ENCODE measurements at regions not wholly inside any gene's neighbourhood (a gene's known extent, or its start where the extent isn't known, plus 50 kb on each side); places are given as distances from the start of the nearest gene placed in this dataset.

DNA sequence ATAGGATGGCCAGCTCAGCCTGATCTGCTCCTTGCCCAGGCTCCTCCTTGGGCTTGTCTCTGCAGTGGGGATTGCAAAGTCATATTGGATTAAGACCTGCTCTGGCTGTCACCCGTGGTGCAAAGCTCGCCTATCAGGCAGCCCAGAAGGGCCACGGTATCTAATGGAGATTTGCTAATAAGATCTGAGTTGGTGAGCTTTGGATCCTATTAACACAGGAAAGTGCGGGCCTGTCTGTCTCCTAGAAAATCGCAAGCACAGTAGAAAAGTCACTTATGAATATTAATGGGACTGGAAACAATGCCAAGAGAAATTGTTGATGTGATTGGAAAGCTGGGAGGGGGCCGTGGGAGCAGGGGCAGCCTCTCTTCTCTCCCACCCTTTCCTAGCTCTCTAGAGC, 72.8 kb downstream of the CHST1 start:
- TF ChIP-seq TAF1 (IDR thresholded peaks at IDR 0.05; ENCODE audit: borderline replicate concordance, low read depth, low read length) (no peak), POLR2AphosphoS5 (IDR thresholded peaks at IDR 0.05; ENCODE audit: low read depth, low read length) (no peak), JUND (IDR thresholded peaks at IDR 0.05) (no peak), NRF1 (IDR thresholded peaks at IDR 0.05; ENCODE audit: low read depth, low read length) (no peak), SMC3 (IDR thresholded peaks at IDR 0.05; ENCODE audit: low read depth, low read length) (no peak), FOXM1 (IDR thresholded peaks at IDR 0.05; ENCODE audit: low read depth) (no peak), TCF12 (IDR thresholded peaks at IDR 0.05) (no peak)
- TF ChIP-seq, protein P1, sequence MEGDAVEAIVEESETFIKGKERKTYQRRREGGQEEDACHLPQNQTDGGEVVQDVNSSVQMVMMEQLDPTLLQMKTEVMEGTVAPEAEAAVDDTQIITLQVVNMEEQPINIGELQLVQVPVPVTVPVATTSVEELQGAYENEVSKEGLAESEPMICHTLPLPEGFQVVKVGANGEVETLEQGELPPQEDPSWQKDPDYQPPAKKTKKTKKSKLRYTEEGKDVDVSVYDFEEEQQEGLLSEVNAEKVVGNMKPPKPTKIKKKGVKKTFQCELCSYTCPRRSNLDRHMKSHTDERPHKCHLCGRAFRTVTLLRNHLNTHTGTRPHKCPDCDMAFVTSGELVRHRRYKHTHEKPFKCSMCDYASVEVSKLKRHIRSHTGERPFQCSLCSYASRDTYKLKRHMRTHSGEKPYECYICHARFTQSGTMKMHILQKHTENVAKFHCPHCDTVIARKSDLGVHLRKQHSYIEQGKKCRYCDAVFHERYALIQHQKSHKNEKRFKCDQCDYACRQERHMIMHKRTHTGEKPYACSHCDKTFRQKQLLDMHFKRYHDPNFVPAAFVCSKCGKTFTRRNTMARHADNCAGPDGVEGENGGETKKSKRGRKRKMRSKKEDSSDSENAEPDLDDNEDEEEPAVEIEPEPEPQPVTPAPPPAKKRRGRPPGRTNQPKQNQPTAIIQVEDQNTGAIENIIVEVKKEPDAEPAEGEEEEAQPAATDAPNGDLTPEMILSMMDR (IDR thresholded peaks at IDR 0.05): no peak
